GM12891 (cell line): ENCODE measurements at regions not wholly inside any gene's neighbourhood (a gene's known extent, or its start where the extent isn't known, plus 50 kb on each side); places are given as distances from the start of the nearest gene placed in this dataset.

ENCODE experiments used
- POLR2A ChIP-seq: IDR thresholded peaks from 2 replicates; pipeline ENCODE4 v1.6.1; 2011; ENCODE audit warnings: low read depth, low read length, control low read depth
- POLR2AphosphoS5 ChIP-seq: IDR thresholded peaks from 2 replicates; pipeline ENCODE4 v1.6.1; 2011; ENCODE audit warnings: low read depth, low read length, control low read depth

DNA sequence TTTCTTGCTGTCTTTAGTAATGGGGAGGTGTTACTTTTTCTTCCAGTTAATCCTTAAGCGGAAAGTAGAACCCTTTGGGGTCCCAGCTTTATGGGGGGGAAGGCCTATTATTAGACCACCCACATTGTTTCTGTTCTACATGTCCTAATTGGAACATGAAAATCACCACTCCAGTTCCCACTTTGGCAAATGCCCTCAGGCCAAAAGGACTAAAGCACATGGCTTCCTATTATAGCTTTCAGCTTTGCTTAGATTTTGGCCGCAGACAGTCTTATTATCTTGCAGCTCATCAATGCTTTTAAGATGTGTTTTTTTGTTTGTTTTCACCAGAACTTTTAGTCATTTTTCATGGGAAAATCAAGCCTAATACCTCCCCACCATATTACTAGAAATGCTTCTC is 296.8 kb upstream of the ANKH start:
- TF ChIP-seq POLR2A (no peak), POLR2AphosphoS5 (no peak)
